ENCODE measurements at regions not wholly inside any gene's neighbourhood (a gene's known extent, or its start where the extent isn't known, plus 50 kb on each side); places are given as distances from the start of the nearest gene placed in this dataset.

DNA sequence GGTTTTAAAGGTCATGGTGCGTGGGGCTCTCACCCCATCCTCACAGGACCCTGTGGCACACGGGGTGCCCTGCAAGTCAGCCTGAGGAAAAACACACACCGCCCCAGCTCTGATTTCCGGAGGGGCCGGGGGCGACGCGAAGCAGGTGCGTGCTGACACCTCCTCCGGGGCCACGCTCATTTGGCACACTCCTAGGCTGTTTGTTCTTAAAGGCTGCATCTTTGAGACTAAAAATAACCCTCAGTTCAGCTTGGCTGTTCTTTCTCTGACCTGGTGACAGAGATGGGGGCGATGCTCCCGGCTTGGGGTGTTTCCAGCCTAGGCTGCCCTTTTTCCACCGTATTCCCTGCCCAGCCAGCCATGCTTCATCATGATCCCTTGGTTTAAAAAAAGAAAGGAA, 141.5 kb upstream of the TPM1 start:
- TF ChIP-seq, protein P1, sequence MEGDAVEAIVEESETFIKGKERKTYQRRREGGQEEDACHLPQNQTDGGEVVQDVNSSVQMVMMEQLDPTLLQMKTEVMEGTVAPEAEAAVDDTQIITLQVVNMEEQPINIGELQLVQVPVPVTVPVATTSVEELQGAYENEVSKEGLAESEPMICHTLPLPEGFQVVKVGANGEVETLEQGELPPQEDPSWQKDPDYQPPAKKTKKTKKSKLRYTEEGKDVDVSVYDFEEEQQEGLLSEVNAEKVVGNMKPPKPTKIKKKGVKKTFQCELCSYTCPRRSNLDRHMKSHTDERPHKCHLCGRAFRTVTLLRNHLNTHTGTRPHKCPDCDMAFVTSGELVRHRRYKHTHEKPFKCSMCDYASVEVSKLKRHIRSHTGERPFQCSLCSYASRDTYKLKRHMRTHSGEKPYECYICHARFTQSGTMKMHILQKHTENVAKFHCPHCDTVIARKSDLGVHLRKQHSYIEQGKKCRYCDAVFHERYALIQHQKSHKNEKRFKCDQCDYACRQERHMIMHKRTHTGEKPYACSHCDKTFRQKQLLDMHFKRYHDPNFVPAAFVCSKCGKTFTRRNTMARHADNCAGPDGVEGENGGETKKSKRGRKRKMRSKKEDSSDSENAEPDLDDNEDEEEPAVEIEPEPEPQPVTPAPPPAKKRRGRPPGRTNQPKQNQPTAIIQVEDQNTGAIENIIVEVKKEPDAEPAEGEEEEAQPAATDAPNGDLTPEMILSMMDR (IDR thresholded peaks at IDR 0.05; ENCODE audit: low read length): no peak
- TF ChIP-seq EZH2 (optimal IDR thresholded peaks at IDR 0.05; ENCODE audit: low read depth, low read length): no peak

Measured in MM.1S (cell line).